ENCODE measurements at regions not wholly inside any gene's neighbourhood (a gene's known extent, or its start where the extent isn't known, plus 50 kb on each side); places are given as distances from the start of the nearest gene placed in this dataset.

DNA sequence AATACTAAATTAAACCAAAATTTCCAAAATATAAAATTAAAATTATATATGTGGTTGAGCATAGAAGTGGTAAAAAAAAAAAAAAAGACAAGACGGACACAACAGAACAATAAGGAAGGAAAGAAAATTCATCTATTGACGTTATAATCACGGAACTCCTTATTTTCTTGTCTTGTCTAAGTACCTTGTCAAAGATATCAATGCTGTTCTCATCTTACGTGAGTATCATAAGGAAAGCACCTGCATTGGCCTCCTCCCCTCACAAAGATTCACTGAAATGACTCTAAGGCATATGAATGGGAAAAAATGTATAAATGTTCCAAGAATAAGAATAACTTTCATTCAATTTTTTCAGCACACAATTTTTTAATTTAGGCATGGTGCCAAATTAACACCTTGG, 135.4 kb downstream of the PPP1R3A start:
- TF ChIP-seq RCOR1 (IDR thresholded peaks at IDR 0.05; ENCODE audit: insufficient replicate concordance, low read length) (no peak), FOS (IDR thresholded peaks at IDR 0.05; ENCODE audit: low read depth, low read length) (no peak), POLR2A (IDR thresholded peaks at IDR 0.05; ENCODE audit: low read depth, low read length) (no peak), CHD1 (IDR thresholded peaks at IDR 0.05; ENCODE audit: low read depth, low read length) (no peak), BHLHE40 (IDR thresholded peaks at IDR 0.05; ENCODE audit: low read depth, low read length) (no peak), RFX5 (IDR thresholded peaks at IDR 0.05; ENCODE audit: low read depth, low read length) (no peak), RAD21 (IDR thresholded peaks at IDR 0.05; ENCODE audit: low read length) (no peak), MAZ (IDR thresholded peaks at IDR 0.05; ENCODE audit: borderline replicate concordance, low read depth, low read length) (no peak), NFE2L2 (IDR thresholded peaks at IDR 0.05; ENCODE audit: low read depth, low read length) (no peak)
- TF ChIP-seq, protein P1, sequence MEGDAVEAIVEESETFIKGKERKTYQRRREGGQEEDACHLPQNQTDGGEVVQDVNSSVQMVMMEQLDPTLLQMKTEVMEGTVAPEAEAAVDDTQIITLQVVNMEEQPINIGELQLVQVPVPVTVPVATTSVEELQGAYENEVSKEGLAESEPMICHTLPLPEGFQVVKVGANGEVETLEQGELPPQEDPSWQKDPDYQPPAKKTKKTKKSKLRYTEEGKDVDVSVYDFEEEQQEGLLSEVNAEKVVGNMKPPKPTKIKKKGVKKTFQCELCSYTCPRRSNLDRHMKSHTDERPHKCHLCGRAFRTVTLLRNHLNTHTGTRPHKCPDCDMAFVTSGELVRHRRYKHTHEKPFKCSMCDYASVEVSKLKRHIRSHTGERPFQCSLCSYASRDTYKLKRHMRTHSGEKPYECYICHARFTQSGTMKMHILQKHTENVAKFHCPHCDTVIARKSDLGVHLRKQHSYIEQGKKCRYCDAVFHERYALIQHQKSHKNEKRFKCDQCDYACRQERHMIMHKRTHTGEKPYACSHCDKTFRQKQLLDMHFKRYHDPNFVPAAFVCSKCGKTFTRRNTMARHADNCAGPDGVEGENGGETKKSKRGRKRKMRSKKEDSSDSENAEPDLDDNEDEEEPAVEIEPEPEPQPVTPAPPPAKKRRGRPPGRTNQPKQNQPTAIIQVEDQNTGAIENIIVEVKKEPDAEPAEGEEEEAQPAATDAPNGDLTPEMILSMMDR (conservative IDR thresholded peaks at IDR 0.05; ENCODE audit: low read depth, low read length): no peak

All from IMR-90 (cell line).